Calu3 (cell line): ENCODE measurements at regions not wholly inside any gene's neighbourhood (a gene's known extent, or its start where the extent isn't known, plus 50 kb on each side); places are given as distances from the start of the nearest gene placed in this dataset.
"Not testable (repeated sequence)": the region's sequence is repeated elsewhere in the genome, so short reads cannot be mapped to it uniquely, and the experiment has no call there.

Experiments
- BruUV-seq: library from RNA; stranded (reverse); fragments of 400-500 nt; replicated peaks from 2 replicates; lab custom pipeline; 2021; lab: Mats Ljungman, UMichigan
- CTCF ChIA-PET: fragments of 300-600 bp; sonication (Branson Sonifier 250); formaldehyde crosslinking; loops from one replicate; lab custom pipeline; 2022; ENCODE audit warnings: antibody characterized with exemption; lab: Charles Lee
- DNase-seq: peaks from one replicate; pipeline ENCODE4 v3.0.0; 2022
- H3K27ac Mint-ChIP-seq: one replicate; pipeline ENCODE4 v1.8.0; 2022; ENCODE audit warnings: mixed read lengths; ENCODE audit not compliant: unreplicated experiment
- H3K27me3 Mint-ChIP-seq: one replicate; pipeline ENCODE4 v1.8.0; 2022; ENCODE audit warnings: mixed read lengths; ENCODE audit not compliant: unreplicated experiment
- H3K36me3 Mint-ChIP-seq: one replicate; pipeline ENCODE4 v1.8.0; 2022; ENCODE audit warnings: mild to moderate bottlenecking, moderate library complexity, mixed read lengths; ENCODE audit not compliant: insufficient read depth, unreplicated experiment
- H3K4me1 Mint-ChIP-seq: one replicate; pipeline ENCODE4 v1.8.0; 2022; ENCODE audit warnings: mild to moderate bottlenecking, low read depth, mixed read lengths; ENCODE audit not compliant: unreplicated experiment
- H3K4me3 Mint-ChIP-seq: one replicate; pipeline ENCODE4 v1.8.0; 2022; ENCODE audit warnings: mild to moderate bottlenecking, low read depth, moderate library complexity, mixed read lengths; ENCODE audit not compliant: unreplicated experiment
- H3K9me3 Mint-ChIP-seq: one replicate; pipeline ENCODE4 v1.8.0; 2022; ENCODE audit warnings: low read depth, mixed read lengths; ENCODE audit not compliant: unreplicated experiment
- CTCF ChIP-seq: fragments of 200-600 bp; IDR thresholded peaks from one replicate; pipeline ENCODE4 v1.8.0; 2022; ENCODE audit warnings: antibody characterized with exemption; ENCODE audit not compliant: unreplicated experiment
- intact Hi-C: fragments of 100-400 bp; cut with micrococcal nuclease; formaldehyde crosslinking; loops from one replicate; pipeline ENCODE4 v1.10.0; 2022; ENCODE audit not compliant: unreplicated experiment

GRCh38 chr20:22848364-22848763 is 186.7 kb upstream of the SSTR4 start:
- H3K27me3 Mint-ChIP-seq: peaks cover 24% of the 10 kb centered on the region
- no TSS peak for BruUV-seq
- H3K9me3 Mint-ChIP-seq: no peaks in the 10 kb centered on the region
- CTCF ChIA-PET: no interaction called here
- TF ChIP-seq CTCF: no peak
- H3K27ac Mint-ChIP-seq: no peak overlapping the region
- H3K4me3 Mint-ChIP-seq: no peak overlapping the region
- intact Hi-C loops: no loop called here
- no peaks in the 10 kb centered on the region for H3K4me1 Mint-ChIP-seq
- no peaks in the 10 kb centered on the region for H3K36me3 Mint-ChIP-seq
- DNase-seq: no peak

GRCh38 chr20:22851679-22852346 is 183.3 kb upstream of the SSTR4 start:
- CTCF ChIA-PET: not testable (repeated sequence)
- peaks cover 25% of the 10 kb centered on the region for H3K27me3 Mint-ChIP-seq

GRCh38 chr20:22861231-22861980 is 173.7 kb upstream of the SSTR4 start:
- intact Hi-C loops: no loop called here
- no TSS peak for BruUV-seq

More at GRCh38 chr20:22851679-22852346, 183.3 kb upstream of the SSTR4 start:
- H3K27ac Mint-ChIP-seq, BruUV-seq, H3K36me3 Mint-ChIP-seq, H3K9me3 Mint-ChIP-seq, intact Hi-C loops, H3K4me1 Mint-ChIP-seq, H3K4me3 Mint-ChIP-seq: not testable (repeated sequence)
- TF ChIP-seq CTCF: peak; percentile 21
- DNase-seq: peak; percentile 16

GRCh38 chr20:22861990-22862389 is 173.1 kb upstream of the SSTR4 start:
- CTCF ChIA-PET: no interaction called here
- intact Hi-C loops: no loop called here
- no TSS peak for BruUV-seq

More at GRCh38 chr20:22861231-22861980, 173.7 kb upstream of the SSTR4 start:
- no peak overlapping the region for H3K4me3 Mint-ChIP-seq
- CTCF ChIA-PET: no interaction called here
- no peaks in the 10 kb centered on the region for H3K4me1 Mint-ChIP-seq
- DNase-seq: no peak
- H3K27me3 Mint-ChIP-seq: peaks cover 26% of the 10 kb centered on the region
- peaks cover 3% of the 10 kb centered on the region for H3K9me3 Mint-ChIP-seq
- H3K27ac Mint-ChIP-seq: no peak overlapping the region
- no peak for TF ChIP-seq CTCF
- no peaks in the 10 kb centered on the region for H3K36me3 Mint-ChIP-seq

More at GRCh38 chr20:22861990-22862389, 173.1 kb upstream of the SSTR4 start:
- no peak for DNase-seq
- Mint-ChIP-seq H3K36me3 (no peaks in the 10 kb centered on the region), H3K4me1 (no peaks in the 10 kb centered on the region), H3K27me3 (peaks cover 26% of the 10 kb centered on the region), H3K9me3 (peaks cover 3% of the 10 kb centered on the region), H3K27ac (no peak overlapping the region), H3K4me3 (no peak overlapping the region)
- TF ChIP-seq CTCF: no peak
